ENCODE measurements at regions not wholly inside any gene's neighbourhood (a gene's known extent, or its start where the extent isn't known, plus 50 kb on each side); places are given as distances from the start of the nearest gene placed in this dataset.

DNA sequence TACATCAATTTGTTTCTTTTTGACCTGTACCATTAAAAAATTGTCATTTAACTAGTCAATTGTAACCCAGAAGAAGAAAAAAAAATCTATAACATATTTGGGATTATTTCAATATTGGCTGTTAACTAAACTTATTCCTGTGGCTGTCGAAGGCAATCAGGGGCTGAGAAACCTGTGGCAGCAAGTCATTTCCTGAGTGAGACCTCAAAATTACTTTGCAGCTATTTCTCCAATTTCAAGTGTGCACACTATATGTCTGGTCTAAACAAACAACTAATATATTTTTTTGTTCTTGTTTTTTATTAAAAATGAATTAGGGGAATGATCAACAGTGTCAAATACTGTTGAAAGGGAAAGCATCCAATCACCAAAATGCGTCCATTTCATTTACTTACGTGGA is 1357.6 kb upstream of the B3GALT2 start:
- Histone ChIP-seq H3K4me3 (ENCODE audit: low read length) (no peak overlapping the region), H3K9me3 (ENCODE audit: control insufficient read depth, insufficient read depth, low read length) (no peaks in the 10 kb centered on the region), H3K79me2 (ENCODE audit: control insufficient read depth, low read length) (no peaks in the 10 kb centered on the region), H3K4me2 (ENCODE audit: low read length) (no peak overlapping the region), H3F3A (ENCODE audit: control insufficient read depth, insufficient read depth) (no peaks in the 10 kb centered on the region), H3K27ac (ENCODE audit: low read depth, low read length) (no peak overlapping the region), H3K36me3 (ENCODE audit: control insufficient read depth, low read length) (no peaks in the 10 kb centered on the region), H3K4me1 (ENCODE audit: control insufficient read depth, low read length) (no peaks in the 10 kb centered on the region), H3K9me2 (replicated peaks; ENCODE audit: control insufficient read depth, low read length) (no peaks in the 10 kb centered on the region), H4K20me1 (ENCODE audit: control insufficient read depth, insufficient read depth, low read depth, low read length) (no peaks in the 10 kb centered on the region), H3K27me3 (ENCODE audit: control insufficient read depth, low read length) (no peaks in the 10 kb centered on the region)
- TF ChIP-seq CTCF (IDR thresholded peaks at IDR 0.05; ENCODE audit: low read depth, low read length, poor library complexity, severe bottlenecking): no peak
- TF ChIP-seq EZH2phosphoT487 (IDR thresholded peaks at IDR 0.05; ENCODE audit: borderline replicate concordance, low read length): no peak

- no peak for TF ChIP-seq EZH2phosphoT487 (IDR thresholded peaks at IDR 0.05; ENCODE audit: borderline replicate concordance, low read length)
- TF ChIP-seq CTCF (IDR thresholded peaks at IDR 0.05; ENCODE audit: low read depth, low read length, poor library complexity, severe bottlenecking): no peak
Observed at GRCh38 chr1:194538453-194538852, 1352.0 kb upstream of the B3GALT2 start.

GRCh38 chr1:194537521-194537920 is 1351.1 kb upstream of the B3GALT2 start:
- H3K36me3 ChIP-seq (ENCODE audit: control insufficient read depth, low read length): no peaks in the 10 kb centered on the region
- H3K79me2 ChIP-seq (ENCODE audit: control insufficient read depth, low read length): no peaks in the 10 kb centered on the region
- no peak overlapping the region for H3K4me3 ChIP-seq (ENCODE audit: low read length)
- H3K27me3 ChIP-seq (ENCODE audit: control insufficient read depth, low read length): no peaks in the 10 kb centered on the region
- H3K4me1 ChIP-seq (ENCODE audit: control insufficient read depth, low read length): no peaks in the 10 kb centered on the region
- no peak overlapping the region for H3K4me2 ChIP-seq (ENCODE audit: low read length)
- no peaks in the 10 kb centered on the region for H3F3A ChIP-seq (ENCODE audit: control insufficient read depth, insufficient read depth)
- no peaks in the 10 kb centered on the region for H3K9me2 ChIP-seq (replicated peaks; ENCODE audit: control insufficient read depth, low read length)
- no peaks in the 10 kb centered on the region for H4K20me1 ChIP-seq (ENCODE audit: control insufficient read depth, insufficient read depth, low read depth, low read length)
- no peak for TF ChIP-seq EZH2phosphoT487 (IDR thresholded peaks at IDR 0.05; ENCODE audit: borderline replicate concordance, low read length)
- no peak for TF ChIP-seq CTCF (IDR thresholded peaks at IDR 0.05; ENCODE audit: low read depth, low read length, poor library complexity, severe bottlenecking)
- no peak overlapping the region for H3K27ac ChIP-seq (ENCODE audit: low read depth, low read length)
- H3K9me3 ChIP-seq (ENCODE audit: control insufficient read depth, insufficient read depth, low read length): no peaks in the 10 kb centered on the region

More at GRCh38 chr1:194538453-194538852, 1352.0 kb upstream of the B3GALT2 start:
- H3K4me1 ChIP-seq (ENCODE audit: control insufficient read depth, low read length): no peaks in the 10 kb centered on the region
- H3F3A ChIP-seq (ENCODE audit: control insufficient read depth, insufficient read depth): no peaks in the 10 kb centered on the region
- H4K20me1 ChIP-seq (ENCODE audit: control insufficient read depth, insufficient read depth, low read depth, low read length): no peaks in the 10 kb centered on the region
- H3K27ac ChIP-seq (ENCODE audit: low read depth, low read length): no peak overlapping the region
- no peaks in the 10 kb centered on the region for H3K27me3 ChIP-seq (ENCODE audit: control insufficient read depth, low read length)
- no peaks in the 10 kb centered on the region for H3K79me2 ChIP-seq (ENCODE audit: control insufficient read depth, low read length)
- no peaks in the 10 kb centered on the region for H3K9me2 ChIP-seq (replicated peaks; ENCODE audit: control insufficient read depth, low read length)
- no peaks in the 10 kb centered on the region for H3K36me3 ChIP-seq (ENCODE audit: control insufficient read depth, low read length)
- H3K9me3 ChIP-seq (ENCODE audit: control insufficient read depth, insufficient read depth, low read length): no peaks in the 10 kb centered on the region
- H3K4me3 ChIP-seq (ENCODE audit: low read length): no peak overlapping the region
- no peak overlapping the region for H3K4me2 ChIP-seq (ENCODE audit: low read length)

DNA sequence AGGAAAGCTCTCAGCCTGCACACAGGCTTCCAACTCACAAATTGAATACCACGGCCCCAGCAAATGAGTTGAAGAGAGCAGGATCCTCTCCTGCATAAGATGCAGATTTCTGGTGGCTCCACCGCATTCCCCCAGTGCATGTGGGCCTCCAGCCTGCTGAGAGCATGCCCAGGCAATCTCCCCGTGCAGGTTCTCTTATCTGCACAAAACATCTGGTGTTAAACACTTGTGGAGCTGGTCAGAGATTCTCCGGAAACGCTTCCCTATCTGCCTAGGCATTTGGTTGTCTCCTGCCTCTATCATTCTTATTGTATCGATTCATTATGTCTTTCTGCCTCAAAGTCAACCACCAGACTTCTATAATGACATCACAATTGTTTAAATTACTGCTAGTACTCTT is 1349.0 kb upstream of the B3GALT2 start:
- Histone ChIP-seq H3K27ac (ENCODE audit: low read depth, low read length) (no peak overlapping the region), H3F3A (ENCODE audit: control insufficient read depth, insufficient read depth) (no peaks in the 10 kb centered on the region), H3K4me3 (ENCODE audit: low read length) (no peak overlapping the region), H3K36me3 (ENCODE audit: control insufficient read depth, low read length) (no peaks in the 10 kb centered on the region), H3K79me2 (ENCODE audit: control insufficient read depth, low read length) (no peaks in the 10 kb centered on the region), H4K20me1 (ENCODE audit: control insufficient read depth, insufficient read depth, low read depth, low read length) (no peaks in the 10 kb centered on the region), H3K27me3 (ENCODE audit: control insufficient read depth, low read length) (no peaks in the 10 kb centered on the region), H3K9me2 (replicated peaks; ENCODE audit: control insufficient read depth, low read length) (no peaks in the 10 kb centered on the region), H3K4me2 (ENCODE audit: low read length) (no peak overlapping the region), H3K9me3 (ENCODE audit: control insufficient read depth, insufficient read depth, low read length) (no peaks in the 10 kb centered on the region), H3K4me1 (ENCODE audit: control insufficient read depth, low read length) (no peaks in the 10 kb centered on the region)
- TF ChIP-seq EZH2phosphoT487 (IDR thresholded peaks at IDR 0.05; ENCODE audit: borderline replicate concordance, low read length) (no peak), CTCF (IDR thresholded peaks at IDR 0.05; ENCODE audit: low read depth, low read length, poor library complexity, severe bottlenecking) (no peak)
